Sigmoid colon (tissue), 3 donors: ENCODE measurements at regions not wholly inside any gene's neighbourhood (a gene's known extent, or its start where the extent isn't known, plus 50 kb on each side); places are given as distances from the start of the nearest gene placed in this dataset.

Experiments used
- POLR2A ChIP-seq, 2 donors: fragments of 450-650 bp; IDR thresholded peaks; one replicate each; pipeline ENCODE4 v1.6.1; 2016; ENCODE audit warnings: antibody characterized with exemption in 2 of 2, mild to moderate bottlenecking in 2 of 2, moderate library complexity in 2 of 2
- TF ChIP-seq, protein P1 (sequence below), 4 experiments: fragments of 450-650 bp in 3 of 4; fragments of 200-600 bp in 1 of 4; IDR thresholded peaks; one replicate each; pipeline ENCODE4 v1.5.1; 2016 to 2019; ENCODE audit warnings: antibody characterized with exemption in 4 of 4, mild to moderate bottlenecking in 3 of 4, moderate library complexity in 2 of 4

DNA sequence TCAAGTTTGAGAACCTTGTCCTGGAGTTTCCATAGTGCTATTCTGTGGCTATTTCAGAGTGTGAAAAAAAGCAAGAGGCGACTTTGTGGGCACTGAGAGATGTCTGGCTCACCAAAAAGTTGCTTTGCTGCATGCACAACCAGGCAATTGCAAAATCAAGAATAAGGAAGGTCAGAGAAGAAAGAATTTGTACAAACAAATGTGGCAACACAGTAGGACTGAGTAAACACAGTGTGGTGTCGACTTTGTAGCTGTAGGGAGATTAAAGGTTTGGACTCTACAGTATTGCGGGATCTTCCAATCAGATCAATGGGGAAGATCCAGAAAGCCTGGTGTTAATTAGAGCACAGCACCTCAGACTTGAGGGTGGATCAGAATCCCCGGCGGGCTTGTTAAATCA, 88.1 kb upstream of the PLPP4 start:
- TF ChIP-seq, protein P1, sequence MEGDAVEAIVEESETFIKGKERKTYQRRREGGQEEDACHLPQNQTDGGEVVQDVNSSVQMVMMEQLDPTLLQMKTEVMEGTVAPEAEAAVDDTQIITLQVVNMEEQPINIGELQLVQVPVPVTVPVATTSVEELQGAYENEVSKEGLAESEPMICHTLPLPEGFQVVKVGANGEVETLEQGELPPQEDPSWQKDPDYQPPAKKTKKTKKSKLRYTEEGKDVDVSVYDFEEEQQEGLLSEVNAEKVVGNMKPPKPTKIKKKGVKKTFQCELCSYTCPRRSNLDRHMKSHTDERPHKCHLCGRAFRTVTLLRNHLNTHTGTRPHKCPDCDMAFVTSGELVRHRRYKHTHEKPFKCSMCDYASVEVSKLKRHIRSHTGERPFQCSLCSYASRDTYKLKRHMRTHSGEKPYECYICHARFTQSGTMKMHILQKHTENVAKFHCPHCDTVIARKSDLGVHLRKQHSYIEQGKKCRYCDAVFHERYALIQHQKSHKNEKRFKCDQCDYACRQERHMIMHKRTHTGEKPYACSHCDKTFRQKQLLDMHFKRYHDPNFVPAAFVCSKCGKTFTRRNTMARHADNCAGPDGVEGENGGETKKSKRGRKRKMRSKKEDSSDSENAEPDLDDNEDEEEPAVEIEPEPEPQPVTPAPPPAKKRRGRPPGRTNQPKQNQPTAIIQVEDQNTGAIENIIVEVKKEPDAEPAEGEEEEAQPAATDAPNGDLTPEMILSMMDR (IDR thresholded peaks at IDR 0.05) = no peak
- no peak for TF ChIP-seq POLR2A (IDR thresholded peaks at IDR 0.05)
